ENCODE measurements at regions not wholly inside any gene's neighbourhood (a gene's known extent, or its start where the extent isn't known, plus 50 kb on each side); places are given as distances from the start of the nearest gene placed in this dataset.
A peak's percentile ranks its signal among the peaks of the same experiment; 100 is the strongest.

- DNase-seq (ENCODE audit: low spot score), result no peak
These were observed 157.6 kb upstream of the VASH1 start for GRCh38 chr14:76603713-76604112.

GRCh38 chr14:76607510-76607909 is 153.8 kb upstream of the VASH1 start:
- DNase-seq (ENCODE audit: low spot score), result no peak

- no peak for DNase-seq (ENCODE audit: low spot score)
These were observed 148.6 kb upstream of the VASH1 start for GRCh38 chr14:76612654-76613053.

- no peak for DNase-seq (ENCODE audit: low spot score)
These were observed 147.7 kb upstream of the VASH1 start for GRCh38 chr14:76613616-76614015.

GRCh38 chr14:76615331-76615730 is 145.9 kb upstream of the VASH1 start:
- DNase-seq (ENCODE audit: low spot score), result peak; percentile 8

GRCh38 chr14:76617440-76617839 is 143.8 kb upstream of the VASH1 start:
- DNase-seq (ENCODE audit: low spot score), result no peak

GRCh38 chr14:76636602-76637001 is 124.7 kb upstream of the VASH1 start:
- no peak for DNase-seq (ENCODE audit: low spot score)

GRCh38 chr14:76638841-76639240 is 122.4 kb upstream of the VASH1 start:
- DNase-seq (ENCODE audit: low spot score), result no peak

GRCh38 chr14:76639606-76640229 is 121.5 kb upstream of the VASH1 start:
- DNase-seq (ENCODE audit: low spot score), result no peak

- no peak for DNase-seq (ENCODE audit: low spot score)
These were observed 120.3 kb upstream of the VASH1 start for GRCh38 chr14:76640923-76641395.

- DNase-seq (ENCODE audit: low spot score), result no peak
These were observed 119.7 kb upstream of the VASH1 start for GRCh38 chr14:76641541-76641940.

- DNase-seq (ENCODE audit: low spot score), result no peak
These were observed 117.4 kb upstream of the VASH1 start for GRCh38 chr14:76643887-76644286.

GRCh38 chr14:76644855-76645518 is 116.3 kb upstream of the VASH1 start:
- DNase-seq (ENCODE audit: low spot score), result peak; percentile 15

- peak; percentile 50 for DNase-seq (ENCODE audit: low spot score)
These were observed 113.5 kb upstream of the VASH1 start for GRCh38 chr14:76647697-76648298.

GRCh38 chr14:76651410-76652055 is 109.7 kb upstream of the VASH1 start:
- DNase-seq (ENCODE audit: low spot score), result no peak

- peak; percentile 1 for DNase-seq (ENCODE audit: low spot score)
These were observed 107.2 kb upstream of the VASH1 start for GRCh38 chr14:76653875-76654572.

GRCh38 chr14:76654573-76655108 is 106.6 kb upstream of the VASH1 start:
- no peak for DNase-seq (ENCODE audit: low spot score)

- DNase-seq (ENCODE audit: low spot score), result no peak
These were observed 105.9 kb upstream of the VASH1 start for GRCh38 chr14:76655331-76655730.

- no peak for DNase-seq (ENCODE audit: low spot score)
These were observed 104.7 kb upstream of the VASH1 start for GRCh38 chr14:76656592-76656991.

GRCh38 chr14:76657404-76657803 is 103.9 kb upstream of the VASH1 start:
- DNase-seq (ENCODE audit: low spot score), result no peak

- no peak for DNase-seq (ENCODE audit: low spot score)
These were observed 103.4 kb upstream of the VASH1 start for GRCh38 chr14:76657846-76658245.

GRCh38 chr14:76662580-76662979 is 98.7 kb upstream of the VASH1 start:
- no peak for DNase-seq (ENCODE audit: low spot score)
